Endothelial cell (in vitro differentiated cells): ENCODE measurements at regions not wholly inside any gene's neighbourhood (a gene's known extent, or its start where the extent isn't known, plus 50 kb on each side); places are given as distances from the start of the nearest gene placed in this dataset.

ENCODE experiments used
- DNase-seq: peaks from one replicate; pipeline ENCODE4 v3.0.0; 2021; ENCODE audit warnings: low spot score
- H3K27ac Mint-ChIP-seq: one replicate; pipeline ENCODE4 v1.8.0; 2021; ENCODE audit warnings: mixed read lengths, inconsistent platforms; ENCODE audit not compliant: unreplicated experiment
- H3K27me3 Mint-ChIP-seq: one replicate; pipeline ENCODE4 v1.8.0; 2021; ENCODE audit warnings: mild to moderate bottlenecking, moderate library complexity, mixed read lengths, inconsistent platforms; ENCODE audit not compliant: unreplicated experiment
- H3K36me3 Mint-ChIP-seq: one replicate; pipeline ENCODE4 v1.8.0; 2021; ENCODE audit warnings: mild to moderate bottlenecking, low read depth, mixed read lengths, inconsistent platforms; ENCODE audit not compliant: unreplicated experiment
- H3K4me1 Mint-ChIP-seq: one replicate; pipeline ENCODE4 v1.8.0; 2021; ENCODE audit warnings: mild to moderate bottlenecking, mixed read lengths, inconsistent platforms; ENCODE audit not compliant: unreplicated experiment
- H3K4me3 Mint-ChIP-seq: one replicate; pipeline ENCODE4 v1.8.0; 2021; ENCODE audit warnings: mild to moderate bottlenecking, mixed read lengths, inconsistent platforms; ENCODE audit not compliant: unreplicated experiment
- H3K9me3 Mint-ChIP-seq: one replicate; pipeline ENCODE4 v1.8.0; 2021; ENCODE audit warnings: mixed read lengths, inconsistent platforms; ENCODE audit not compliant: unreplicated experiment
- TF ChIP-seq, protein P1 (sequence below): fragments of 200-600 bp; sonication (generic); IDR thresholded peaks from one replicate; pipeline ENCODE4 v1.5.0; 2021; ENCODE audit warnings: antibody characterized with exemption; ENCODE audit not compliant: unreplicated experiment

DNA sequence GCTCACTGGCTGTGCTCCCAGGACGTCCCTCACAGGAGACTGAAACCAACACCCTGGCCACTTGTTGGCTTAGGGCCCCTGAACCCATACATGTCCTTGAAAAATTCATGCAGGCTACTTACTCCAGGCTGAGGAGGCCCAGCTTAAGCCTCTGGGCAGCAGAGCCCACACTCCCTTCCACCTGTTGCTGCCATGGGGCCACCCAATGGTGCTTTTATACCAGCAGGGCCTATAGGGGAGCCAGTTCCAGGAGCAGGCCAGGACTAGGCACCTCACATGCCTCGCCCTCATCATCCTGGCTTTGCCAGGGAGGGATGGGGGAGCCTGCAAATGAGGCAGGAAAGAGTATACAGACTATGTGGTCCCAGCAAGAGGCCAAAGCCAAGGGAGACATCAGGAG, 181.7 kb upstream of the NECTIN1 start:
- TF ChIP-seq, protein P1, sequence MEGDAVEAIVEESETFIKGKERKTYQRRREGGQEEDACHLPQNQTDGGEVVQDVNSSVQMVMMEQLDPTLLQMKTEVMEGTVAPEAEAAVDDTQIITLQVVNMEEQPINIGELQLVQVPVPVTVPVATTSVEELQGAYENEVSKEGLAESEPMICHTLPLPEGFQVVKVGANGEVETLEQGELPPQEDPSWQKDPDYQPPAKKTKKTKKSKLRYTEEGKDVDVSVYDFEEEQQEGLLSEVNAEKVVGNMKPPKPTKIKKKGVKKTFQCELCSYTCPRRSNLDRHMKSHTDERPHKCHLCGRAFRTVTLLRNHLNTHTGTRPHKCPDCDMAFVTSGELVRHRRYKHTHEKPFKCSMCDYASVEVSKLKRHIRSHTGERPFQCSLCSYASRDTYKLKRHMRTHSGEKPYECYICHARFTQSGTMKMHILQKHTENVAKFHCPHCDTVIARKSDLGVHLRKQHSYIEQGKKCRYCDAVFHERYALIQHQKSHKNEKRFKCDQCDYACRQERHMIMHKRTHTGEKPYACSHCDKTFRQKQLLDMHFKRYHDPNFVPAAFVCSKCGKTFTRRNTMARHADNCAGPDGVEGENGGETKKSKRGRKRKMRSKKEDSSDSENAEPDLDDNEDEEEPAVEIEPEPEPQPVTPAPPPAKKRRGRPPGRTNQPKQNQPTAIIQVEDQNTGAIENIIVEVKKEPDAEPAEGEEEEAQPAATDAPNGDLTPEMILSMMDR = no peak
- no peak overlapping the region for H3K27ac Mint-ChIP-seq
- H3K36me3 Mint-ChIP-seq = peaks cover 4% of the 10 kb centered on the region

DNA sequence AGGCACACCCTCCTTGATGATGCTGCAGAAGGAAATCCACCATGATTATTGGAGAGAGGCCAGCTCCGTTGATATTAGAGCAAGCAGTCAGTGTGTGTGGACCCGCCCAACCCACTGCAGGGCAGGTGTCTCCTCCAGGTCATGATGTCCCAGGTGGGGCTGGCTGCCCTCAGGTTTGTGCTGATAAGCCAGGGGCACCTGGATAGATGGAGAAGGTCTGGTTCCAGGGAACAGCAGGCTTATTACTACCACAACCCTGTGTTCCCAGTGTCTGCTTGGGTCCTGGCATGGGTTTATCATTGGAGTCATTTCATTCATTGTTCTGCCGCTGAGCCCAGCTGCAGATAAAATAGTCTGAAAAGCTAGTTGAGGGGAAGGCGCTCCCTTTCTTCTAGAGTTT, 181.1 kb upstream of the NECTIN1 start:
- Mint-ChIP-seq H3K4me3 (no peak overlapping the region), H3K36me3 (peaks cover 2% of the 10 kb centered on the region), H3K4me1 (no peaks in the 10 kb centered on the region), H3K9me3 (no peaks in the 10 kb centered on the region), H3K27me3 (peaks cover 4% of the 10 kb centered on the region), H3K27ac (no peak overlapping the region)
- TF ChIP-seq, protein P1 = no peak
- no peak for DNase-seq

More for the DNA sequence above, 181.7 kb upstream of the NECTIN1 start:
- no peak overlapping the region for H3K4me3 Mint-ChIP-seq
- H3K4me1 Mint-ChIP-seq = no peaks in the 10 kb centered on the region
- H3K9me3 Mint-ChIP-seq = no peaks in the 10 kb centered on the region
- DNase-seq = no peak
- peaks cover 4% of the 10 kb centered on the region for H3K27me3 Mint-ChIP-seq

DNA sequence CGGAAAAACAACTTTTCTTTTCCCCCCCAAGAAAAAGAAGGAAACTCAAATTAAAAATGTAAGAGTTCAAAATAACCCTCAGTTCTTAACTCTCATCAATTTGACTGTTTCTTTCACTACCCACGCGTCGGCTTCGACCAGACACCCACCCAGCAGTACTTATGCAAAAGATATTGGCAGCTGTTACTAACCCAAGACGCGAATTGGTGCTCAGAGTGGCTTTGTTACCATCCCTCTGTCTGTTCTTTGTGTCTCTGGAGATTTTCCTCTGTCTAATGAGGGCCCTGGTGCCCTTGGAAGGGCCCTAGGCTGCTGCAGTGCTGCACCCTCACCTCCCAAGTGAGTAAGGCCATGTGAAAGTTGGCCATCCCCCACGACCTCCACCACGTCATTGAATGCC, 180.5 kb upstream of the NECTIN1 start:
- no peaks in the 10 kb centered on the region for H3K9me3 Mint-ChIP-seq
- no peaks in the 10 kb centered on the region for H3K36me3 Mint-ChIP-seq
- no peaks in the 10 kb centered on the region for H3K4me1 Mint-ChIP-seq
- DNase-seq = no peak
- no peak overlapping the region for H3K4me3 Mint-ChIP-seq
- H3K27me3 Mint-ChIP-seq = peaks cover 4% of the 10 kb centered on the region
- TF ChIP-seq, protein P1 = no peak
- no peak overlapping the region for H3K27ac Mint-ChIP-seq

DNA sequence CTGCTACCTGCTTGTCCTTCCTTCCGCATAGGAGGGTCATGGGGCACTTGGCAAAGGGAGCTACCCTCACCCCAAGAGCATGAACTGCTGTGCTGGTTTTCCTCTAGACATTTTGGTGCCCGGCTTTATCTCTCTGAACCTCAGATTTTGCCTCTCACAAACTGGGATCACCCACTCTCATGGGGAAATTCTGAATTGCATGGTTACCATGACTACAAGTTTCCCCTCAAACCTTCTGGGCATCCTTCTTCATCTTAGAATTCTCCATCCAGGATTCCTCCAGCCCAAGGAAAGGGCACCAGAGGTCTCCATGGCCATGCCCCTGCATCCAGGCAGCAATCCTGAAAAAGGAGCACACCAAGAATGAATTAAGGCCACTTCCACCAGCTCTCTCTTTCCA, 180.1 kb upstream of the NECTIN1 start:
- peaks cover 4% of the 10 kb centered on the region for H3K27me3 Mint-ChIP-seq

DNA sequence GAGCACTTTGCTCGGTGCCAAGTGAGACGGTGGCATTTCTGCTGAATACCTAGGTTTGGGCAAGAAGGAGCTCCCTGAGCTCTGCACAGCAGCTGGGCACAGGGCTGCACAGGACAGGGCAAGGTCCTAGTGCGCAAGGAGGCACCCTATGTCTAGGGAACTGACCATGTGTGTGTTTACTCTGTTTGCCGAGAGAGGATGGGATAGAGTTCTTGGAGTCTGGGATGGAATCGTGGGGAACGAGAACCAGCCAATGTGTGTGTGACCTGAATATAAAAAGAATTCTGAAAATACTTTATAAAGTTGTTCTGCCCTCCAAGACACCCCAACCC, 179.5 kb upstream of the NECTIN1 start:
- no peak overlapping the region for H3K27ac Mint-ChIP-seq
- H3K9me3 Mint-ChIP-seq = no peaks in the 10 kb centered on the region
- H3K4me1 Mint-ChIP-seq = no peaks in the 10 kb centered on the region
- DNase-seq = no peak
- no peak overlapping the region for H3K4me3 Mint-ChIP-seq
- H3K27me3 Mint-ChIP-seq = peaks cover 6% of the 10 kb centered on the region
- no peaks in the 10 kb centered on the region for H3K36me3 Mint-ChIP-seq
- TF ChIP-seq, protein P1 = no peak

More for the DNA sequence above, 180.1 kb upstream of the NECTIN1 start:
- Mint-ChIP-seq H3K36me3 (no peaks in the 10 kb centered on the region), H3K4me1 (no peaks in the 10 kb centered on the region), H3K4me3 (no peak overlapping the region), H3K9me3 (no peaks in the 10 kb centered on the region), H3K27ac (no peak overlapping the region)
- DNase-seq = no peak
- TF ChIP-seq, protein P1 = no peak
